H1 (cell line): ENCODE measurements at regions not wholly inside any gene's neighbourhood (a gene's known extent, or its start where the extent isn't known, plus 50 kb on each side); places are given as distances from the start of the nearest gene placed in this dataset.

Experiments
- CTCF ChIA-PET: fragments of 300-600 bp; sonication (Branson Sonifier 250); formaldehyde crosslinking; loops from one replicate; lab custom pipeline; 2021; ENCODE audit not compliant: partially characterized antibody; lab: Charles Lee
- POLR2A ChIA-PET: fragments of 300-600 bp; sonication (Branson Sonifier 250); formaldehyde crosslinking; loops from one replicate; lab custom pipeline; 2021; ENCODE audit warnings: inconsistent platforms; ENCODE audit not compliant: partially characterized antibody; lab: Charles Lee
- DNase-seq, 2 experiments: peaks; one replicate each; pipeline versions ENCODE4 v3.0.0 to v3.0.0-alpha.2; 2010 to 2022; ENCODE audit warnings: low spot score in 2 of 2, low read depth in 1 of 2, mixed read lengths in 1 of 2
- FAIRE-seq: peaks from 2 replicates; lab custom pipeline; 2011; peaks lifted over from hg19 to GRCh38; lab: Jason Lieb, UNC
- H2AFZ ChIP-seq: 2 replicates; pipeline ENCODE4 v1.8.1; 2012; ENCODE audit warnings: low read length, inconsistent platforms
- H2AK5ac ChIP-seq: 2 replicates; pipeline ENCODE4 v1.6.1; 2013; ENCODE audit warnings: low read depth, low read length
- H2BK120ac ChIP-seq: replicated peaks from 2 replicates; pipeline ENCODE3; 2013; ENCODE audit warnings: low read depth, low read length, inconsistent platforms
- H2BK12ac ChIP-seq: 2 replicates; pipeline ENCODE4 v1.6.1; 2013; ENCODE audit warnings: low read depth, low read length
- H2BK15ac ChIP-seq: 2 replicates; pipeline ENCODE4 v1.6.1; 2013; ENCODE audit warnings: low read length
- H2BK20ac ChIP-seq: 2 replicates; pipeline ENCODE4 v1.6.1; 2013; ENCODE audit warnings: low read length
- H2BK5ac ChIP-seq: 2 replicates; pipeline ENCODE4 v1.6.1; 2013; ENCODE audit warnings: low read depth, low read length
- H3K14ac ChIP-seq: 2 replicates; pipeline ENCODE4 v1.6.1; 2013; ENCODE audit warnings: inconsistent platforms; ENCODE audit not compliant: insufficient read length
- H3K18ac ChIP-seq: 2 replicates; pipeline ENCODE4 v1.6.1; 2013; ENCODE audit warnings: low read length; ENCODE audit errors: extremely low read depth
- H3K23ac ChIP-seq: 2 replicates; pipeline ENCODE4 v1.6.1; 2013; ENCODE audit warnings: inconsistent platforms; ENCODE audit not compliant: insufficient read length
- H3K23me2 ChIP-seq: 2 replicates; pipeline ENCODE4 v1.6.1; 2013; ENCODE audit warnings: low read depth, low read length
- H3K27ac ChIP-seq: 2 replicates; pipeline ENCODE4 v1.6.1; 2011; ENCODE audit warnings: low read depth, low read length, inconsistent platforms
- H3K27me3 ChIP-seq, 4 experiments: replicated peaks in 1 of 4; 1 replicate in 1 of 4; 2 replicates in 3 of 4; pipeline versions ENCODE4 v1.6.1 to v1.8.1; 2011 to 2013; ENCODE audit warnings: low read length in 3 of 4, mild to moderate bottlenecking in 3 of 4, inconsistent platforms in 2 of 4, mixed read lengths in 2 of 4, moderate library complexity in 1 of 4; ENCODE audit not compliant: control insufficient read depth in 3 of 4, insufficient read depth in 3 of 4; ENCODE audit errors: extremely low read depth in 1 of 4
- H3K36me3 ChIP-seq, 4 experiments: 2 replicates each; pipeline versions ENCODE4 v1.6.1 to v1.8.1; 2011 to 2013; ENCODE audit warnings: mild to moderate bottlenecking in 4 of 4, low read length in 3 of 4, moderate library complexity in 2 of 4, control low read depth in 1 of 4, inconsistent platforms in 1 of 4; ENCODE audit not compliant: insufficient read depth in 4 of 4, control insufficient read depth in 2 of 4
- H3K4ac ChIP-seq: replicated peaks from 2 replicates; pipeline ENCODE3; 2013; ENCODE audit warnings: low read length, low read depth, mixed read lengths, inconsistent platforms; ENCODE audit not compliant: insufficient read length
- H3K4me1 ChIP-seq, 4 experiments: replicated peaks in 1 of 4; 1 replicate in 1 of 4; 2 replicates in 3 of 4; pipeline versions ENCODE4 v1.6.1 to v1.8.1; 2011 to 2013; ENCODE audit warnings: low read length in 3 of 4, inconsistent platforms in 2 of 4, mixed read lengths in 1 of 4; ENCODE audit not compliant: insufficient read depth in 4 of 4, control insufficient read depth in 3 of 4
- H3K4me2 ChIP-seq, 2 experiments: 2 replicates each; pipeline versions ENCODE4 v1.6.1 to v1.8.1; 2011 to 2013; ENCODE audit warnings: low read depth in 2 of 2, low read length in 2 of 2, control low read depth in 1 of 2, inconsistent platforms in 1 of 2, mild to moderate bottlenecking in 1 of 2; ENCODE audit not compliant: insufficient read depth in 1 of 2
- H3K4me3 ChIP-seq, 4 experiments: fragments of 200-600, 300-600 bp in 1 of 4; sonication (generic), shearing (Covaris generic), sonication (Bioruptor Twin) in 1 of 4; 2 replicates each; pipeline versions ENCODE4 v1.5.1 to v1.8.1; 2011 to 2016; ENCODE audit warnings: low read length in 4 of 4, low read depth in 3 of 4, control low read depth in 2 of 4, inconsistent platforms in 2 of 4, mild to moderate bottlenecking in 2 of 4, mixed read lengths in 1 of 4, moderate library complexity in 1 of 4; ENCODE audit not compliant: insufficient read depth in 2 of 4; ENCODE audit errors: extremely low read depth in 1 of 4
- H3K56ac ChIP-seq: replicated peaks from 2 replicates; pipeline ENCODE3; 2013; ENCODE audit warnings: low read depth, mild to moderate bottlenecking, mixed read lengths, low read length, inconsistent platforms; ENCODE audit not compliant: insufficient read length
- H3K79me1 ChIP-seq: 2 replicates; pipeline ENCODE4 v1.6.1; 2013; ENCODE audit warnings: low read depth, low read length, control low read depth
- H3K79me2 ChIP-seq, 2 experiments: 2 replicates each; pipeline versions ENCODE4 v1.6.1 to v1.8.1; 2012 to 2013; ENCODE audit warnings: low read length in 2 of 2, mild to moderate bottlenecking in 2 of 2, inconsistent platforms in 1 of 2; ENCODE audit not compliant: insufficient read depth in 2 of 2, control insufficient read depth in 1 of 2
- H3K9ac ChIP-seq, 4 experiments: replicated peaks in 1 of 4; 1 replicate in 1 of 4; 2 replicates in 3 of 4; pipeline versions ENCODE4 v1.6.1 to v1.8.1; 2011 to 2013; ENCODE audit warnings: low read depth in 3 of 4, low read length in 3 of 4, control low read depth in 2 of 4, mild to moderate bottlenecking in 2 of 4, moderate library complexity in 2 of 4, inconsistent platforms in 1 of 4; ENCODE audit errors: extremely low read depth in 1 of 4
- H3K9me3 ChIP-seq, 2 experiments: 2 replicates each; pipeline versions ENCODE4 v1.6.1 to v1.8.1; 2012 to 2013; ENCODE audit warnings: mild to moderate bottlenecking in 2 of 2, moderate library complexity in 2 of 2, control low read depth in 1 of 2, inconsistent platforms in 1 of 2, low read depth in 1 of 2, low read length in 1 of 2, mixed read lengths in 1 of 2; ENCODE audit not compliant: insufficient read depth in 2 of 2
- H4K20me1 ChIP-seq, 2 experiments: replicated peaks in 1 of 2; 2 replicates each; pipeline versions ENCODE3 to v1.8.1; 2011 to 2013; ENCODE audit warnings: inconsistent platforms in 2 of 2, low read length in 2 of 2, mild to moderate bottlenecking in 1 of 2; ENCODE audit not compliant: insufficient read depth in 2 of 2, control insufficient read depth in 1 of 2
- H4K5ac ChIP-seq: 2 replicates; pipeline ENCODE4 v1.6.1; 2013; ENCODE audit warnings: low read length, low read depth, mixed read lengths, inconsistent platforms; ENCODE audit not compliant: insufficient read length
- H4K8ac ChIP-seq: 2 replicates; pipeline ENCODE4 v1.8.0; 2013; ENCODE audit warnings: mild to moderate bottlenecking, moderate library complexity, low read length, inconsistent platforms; ENCODE audit not compliant: insufficient read depth; ENCODE audit errors: extremely low read depth
- H4K91ac ChIP-seq: replicated peaks from 2 replicates; pipeline ENCODE3; 2013; ENCODE audit warnings: low read length, mixed read lengths, inconsistent platforms; ENCODE audit not compliant: insufficient read length
- SP1 ChIP-seq: IDR thresholded peaks from 2 replicates; pipeline ENCODE4 v1.6.1; 2011; ENCODE audit warnings: low read depth, low read length
- TEAD4 ChIP-seq: IDR thresholded peaks from 2 replicates; pipeline ENCODE4 v1.6.1; 2012; ENCODE audit warnings: low read depth, low read length, inconsistent platforms, mixed read lengths
- WGBS, 2 experiments: shearing (Covaris generic) in 1 of 2; methylation state at CpG; one replicate each; pipeline versions ENCODE4 v1.1.6 to v1.1.7; 2013 to 2015; ENCODE audit warnings: low lambda C conversion rate in 2 of 2, mixed read lengths in 2 of 2, inconsistent platforms in 1 of 2, low coverage in 1 of 2, missing lambda C conversion rate in 1 of 2; ENCODE audit not compliant: insufficient replicate concordance in 2 of 2, insufficient coverage in 1 of 2, insufficient read length in 1 of 2; ENCODE audit errors: extremely low coverage in 1 of 2, missing lambda C conversion rate in 1 of 2; 5-methylcytosine and 5-hydroxymethylcytosine counted together

- H2BK15ac ChIP-seq, result no peak overlapping the region
- H2BK12ac ChIP-seq, result no peak overlapping the region
- no peak overlapping the region for H2AK5ac ChIP-seq
- H4K5ac ChIP-seq, result no peak overlapping the region
- no peaks in the 10 kb centered on the region for H3K27me3 ChIP-seq
- H3K23ac ChIP-seq, result no peak overlapping the region
- H3K4me3 ChIP-seq, result no peak overlapping the region
- H3K14ac ChIP-seq, result no peak overlapping the region
- CTCF ChIA-PET, result interaction anchor here (0.9 to 1.2 kb wide), 2 partner anchors 11 to 46 kb away, joined by 3 to 4 read pairs; no protein-coding TSS in a partner anchor
- H2BK5ac ChIP-seq, result no peak overlapping the region
- POLR2A ChIA-PET, result no interaction called here
- H3K36me3 ChIP-seq, result no peaks in the 10 kb centered on the region
- H3K27ac ChIP-seq, result no peak overlapping the region
- no peak overlapping the region for H4K91ac ChIP-seq
- no peak overlapping the region for H3K9ac ChIP-seq
- H4K8ac ChIP-seq, result no peak overlapping the region
- H2AFZ ChIP-seq, result peak overlapping the region; percentile 51; the same call in 1 of the 2 replicates
- no peak overlapping the region for H2BK120ac ChIP-seq
- H3K4me2 ChIP-seq, result no peak overlapping the region; a peak in 1 of 4 replicates
- no peaks in the 10 kb centered on the region; a peak in 2 of 7 replicates for H3K4me1 ChIP-seq
- H4K20me1 ChIP-seq, result no peaks in the 10 kb centered on the region
- no peak overlapping the region for H3K4ac ChIP-seq
- DNase-seq, result peak in 1 of 2 experiments; percentile 9
- no peaks in the 10 kb centered on the region for H3K79me2 ChIP-seq
- no peak overlapping the region for H3K18ac ChIP-seq
- 65% methylated on average over 7 of the region's 7 CpGs; no CpG with 5 or more reads in 1 of the 2 experiments for WGBS, 2 experiments
- no peaks in the 10 kb centered on the region for H3K9me3 ChIP-seq
- H2BK20ac ChIP-seq, result no peak overlapping the region
- TF ChIP-seq SP1 (no peak), TEAD4 (0 out of 2 replicates have a peak, but pooled peaks have one; percentile 6)
- TF ChIP-seq, all 59 proteins: peak for 1
- FAIRE-seq, result peak; percentile 65
- Histone ChIP-seq H3K56ac (no peak overlapping the region), H3K79me1 (no peaks in the 10 kb centered on the region), H3K23me2 (no peaks in the 10 kb centered on the region)
Observed at GRCh38 chr3:81864272-81864671, 102.8 kb upstream of the GBE1 start.
